ENCODE measurements at regions not wholly inside any gene's neighbourhood (a gene's known extent, or its start where the extent isn't known, plus 50 kb on each side); places are given as distances from the start of the nearest gene placed in this dataset.

- Histone ChIP-seq H3K4me3 (ENCODE audit: low read length) (no peak overlapping the region), H3K27me3 (ENCODE audit: low read length) (no peaks in the 10 kb centered on the region), H3K36me3 (ENCODE audit: insufficient read depth, low read length) (no peaks in the 10 kb centered on the region), H3K9me2 (replicated peaks; ENCODE audit: insufficient read depth, low read length) (no peaks in the 10 kb centered on the region), H3K9ac (ENCODE audit: low read length) (no peak overlapping the region), H3K4me1 (ENCODE audit: low read length) (no peaks in the 10 kb centered on the region), H3K27ac (ENCODE audit: low read length) (no peak overlapping the region), H3K4me2 (ENCODE audit: low read depth, low read length, poor library complexity, severe bottlenecking) (no peak overlapping the region), H2AFZ (ENCODE audit: low read length) (no peak overlapping the region), H3K79me2 (ENCODE audit: low read length) (no peaks in the 10 kb centered on the region), H3K9me3 (ENCODE audit: low read length) (no peaks in the 10 kb centered on the region), H4K20me1 (ENCODE audit: insufficient read depth, low read depth, low read length) (no peaks in the 10 kb centered on the region)
- DNase-seq: no peak
These were observed 221.7 kb downstream of the BCOR start for GRCh38 chrX:39875834-39876628.

GRCh38 chrX:39877905-39878304 is 219.9 kb downstream of the BCOR start:
- Histone ChIP-seq H3K9me3 (ENCODE audit: low read length) (no peaks in the 10 kb centered on the region), H3K4me3 (ENCODE audit: low read length) (no peak overlapping the region), H3K27ac (ENCODE audit: low read length) (no peak overlapping the region), H3K9me2 (replicated peaks; ENCODE audit: insufficient read depth, low read length) (no peaks in the 10 kb centered on the region), H3K36me3 (ENCODE audit: insufficient read depth, low read length) (no peaks in the 10 kb centered on the region), H4K20me1 (ENCODE audit: insufficient read depth, low read depth, low read length) (no peaks in the 10 kb centered on the region), H3K9ac (ENCODE audit: low read length) (no peak overlapping the region), H3K79me2 (ENCODE audit: low read length) (no peaks in the 10 kb centered on the region), H2AFZ (ENCODE audit: low read length) (no peak overlapping the region), H3K4me1 (ENCODE audit: low read length) (no peaks in the 10 kb centered on the region), H3K4me2 (ENCODE audit: low read depth, low read length, poor library complexity, severe bottlenecking) (no peak overlapping the region), H3K27me3 (ENCODE audit: low read length) (no peaks in the 10 kb centered on the region)
- DNase-seq: no peak

- Histone ChIP-seq H3K79me2 (ENCODE audit: low read length) (no peaks in the 10 kb centered on the region), H2AFZ (ENCODE audit: low read length) (no peak overlapping the region), H3K27me3 (ENCODE audit: low read length) (no peaks in the 10 kb centered on the region), H3K4me2 (ENCODE audit: low read depth, low read length, poor library complexity, severe bottlenecking) (no peak overlapping the region), H3K36me3 (ENCODE audit: insufficient read depth, low read length) (no peaks in the 10 kb centered on the region), H3K27ac (ENCODE audit: low read length) (no peak overlapping the region), H3K4me1 (ENCODE audit: low read length) (no peaks in the 10 kb centered on the region), H4K20me1 (ENCODE audit: insufficient read depth, low read depth, low read length) (no peaks in the 10 kb centered on the region), H3K4me3 (ENCODE audit: low read length) (no peak overlapping the region), H3K9ac (ENCODE audit: low read length) (no peak overlapping the region), H3K9me3 (ENCODE audit: low read length) (no peaks in the 10 kb centered on the region), H3K9me2 (replicated peaks; ENCODE audit: insufficient read depth, low read length) (no peaks in the 10 kb centered on the region)
- DNase-seq: no peak
These were observed 214.1 kb downstream of the BCOR start for GRCh38 chrX:39883666-39884065.

GRCh38 chrX:39886282-39886681 is 211.5 kb downstream of the BCOR start:
- H3K79me2 ChIP-seq (ENCODE audit: low read length): no peaks in the 10 kb centered on the region
- no peaks in the 10 kb centered on the region for H3K9me3 ChIP-seq (ENCODE audit: low read length)
- no peak overlapping the region for H3K4me2 ChIP-seq (ENCODE audit: low read depth, low read length, poor library complexity, severe bottlenecking)
- H3K9ac ChIP-seq (ENCODE audit: low read length): no peak overlapping the region
- no peaks in the 10 kb centered on the region for H3K27me3 ChIP-seq (ENCODE audit: low read length)
- H3K36me3 ChIP-seq (ENCODE audit: insufficient read depth, low read length): no peaks in the 10 kb centered on the region
- no peak overlapping the region for H3K4me3 ChIP-seq (ENCODE audit: low read length)
- no peaks in the 10 kb centered on the region for H3K9me2 ChIP-seq (replicated peaks; ENCODE audit: insufficient read depth, low read length)
- H3K27ac ChIP-seq (ENCODE audit: low read length): no peak overlapping the region
- no peak for DNase-seq
- no peak overlapping the region for H2AFZ ChIP-seq (ENCODE audit: low read length)
- no peaks in the 10 kb centered on the region for H4K20me1 ChIP-seq (ENCODE audit: insufficient read depth, low read depth, low read length)
- no peaks in the 10 kb centered on the region for H3K4me1 ChIP-seq (ENCODE audit: low read length)

- Histone ChIP-seq H3K27ac (ENCODE audit: low read length) (no peak overlapping the region), H4K20me1 (ENCODE audit: insufficient read depth, low read depth, low read length) (no peaks in the 10 kb centered on the region), H3K27me3 (ENCODE audit: low read length) (no peaks in the 10 kb centered on the region), H3K36me3 (ENCODE audit: insufficient read depth, low read length) (no peaks in the 10 kb centered on the region), H3K79me2 (ENCODE audit: low read length) (no peaks in the 10 kb centered on the region), H3K4me1 (ENCODE audit: low read length) (no peaks in the 10 kb centered on the region), H2AFZ (ENCODE audit: low read length) (no peak overlapping the region), H3K9ac (ENCODE audit: low read length) (no peak overlapping the region), H3K4me3 (ENCODE audit: low read length) (no peak overlapping the region), H3K4me2 (ENCODE audit: low read depth, low read length, poor library complexity, severe bottlenecking) (no peak overlapping the region), H3K9me3 (ENCODE audit: low read length) (no peaks in the 10 kb centered on the region), H3K9me2 (replicated peaks; ENCODE audit: insufficient read depth, low read length) (no peaks in the 10 kb centered on the region)
- no peak for DNase-seq
These were observed 209.0 kb downstream of the BCOR start for GRCh38 chrX:39888730-39889129.

GRCh38 chrX:39889704-39890103 is 208.1 kb downstream of the BCOR start:
- Histone ChIP-seq H3K27me3 (ENCODE audit: low read length) (no peaks in the 10 kb centered on the region), H3K9ac (ENCODE audit: low read length) (no peak overlapping the region), H3K36me3 (ENCODE audit: insufficient read depth, low read length) (no peaks in the 10 kb centered on the region), H3K4me3 (ENCODE audit: low read length) (no peak overlapping the region), H2AFZ (ENCODE audit: low read length) (no peak overlapping the region), H3K79me2 (ENCODE audit: low read length) (no peaks in the 10 kb centered on the region), H4K20me1 (ENCODE audit: insufficient read depth, low read depth, low read length) (no peaks in the 10 kb centered on the region), H3K9me3 (ENCODE audit: low read length) (no peaks in the 10 kb centered on the region), H3K4me2 (ENCODE audit: low read depth, low read length, poor library complexity, severe bottlenecking) (no peak overlapping the region), H3K27ac (ENCODE audit: low read length) (no peak overlapping the region), H3K4me1 (ENCODE audit: low read length) (no peaks in the 10 kb centered on the region), H3K9me2 (replicated peaks; ENCODE audit: insufficient read depth, low read length) (no peaks in the 10 kb centered on the region)
- no peak for DNase-seq

- Histone ChIP-seq H3K9ac (ENCODE audit: low read length) (no peak overlapping the region), H3K79me2 (ENCODE audit: low read length) (no peaks in the 10 kb centered on the region), H4K20me1 (ENCODE audit: insufficient read depth, low read depth, low read length) (no peaks in the 10 kb centered on the region), H3K4me3 (ENCODE audit: low read length) (no peak overlapping the region), H3K4me2 (ENCODE audit: low read depth, low read length, poor library complexity, severe bottlenecking) (no peak overlapping the region), H3K27me3 (ENCODE audit: low read length) (no peaks in the 10 kb centered on the region), H3K9me3 (ENCODE audit: low read length) (no peaks in the 10 kb centered on the region), H2AFZ (ENCODE audit: low read length) (no peak overlapping the region), H3K36me3 (ENCODE audit: insufficient read depth, low read length) (no peaks in the 10 kb centered on the region), H3K27ac (ENCODE audit: low read length) (no peak overlapping the region), H3K4me1 (ENCODE audit: low read length) (no peaks in the 10 kb centered on the region), H3K9me2 (replicated peaks; ENCODE audit: insufficient read depth, low read length) (no peaks in the 10 kb centered on the region)
- DNase-seq: no peak
These were observed 207.0 kb downstream of the BCOR start for GRCh38 chrX:39890807-39891206.

- no peak overlapping the region for H3K4me2 ChIP-seq (ENCODE audit: low read depth, low read length, poor library complexity, severe bottlenecking)
- H3K27ac ChIP-seq (ENCODE audit: low read length): no peak overlapping the region
- no peak overlapping the region for H2AFZ ChIP-seq (ENCODE audit: low read length)
- no peaks in the 10 kb centered on the region for H3K36me3 ChIP-seq (ENCODE audit: insufficient read depth, low read length)
- no peaks in the 10 kb centered on the region for H4K20me1 ChIP-seq (ENCODE audit: insufficient read depth, low read depth, low read length)
- H3K27me3 ChIP-seq (ENCODE audit: low read length): no peaks in the 10 kb centered on the region
- H3K79me2 ChIP-seq (ENCODE audit: low read length): no peaks in the 10 kb centered on the region
- peak; percentile 42 for DNase-seq
- no peaks in the 10 kb centered on the region for H3K9me3 ChIP-seq (ENCODE audit: low read length)
- H3K4me3 ChIP-seq (ENCODE audit: low read length): no peak overlapping the region
- no peak overlapping the region for H3K9ac ChIP-seq (ENCODE audit: low read length)
- H3K4me1 ChIP-seq (ENCODE audit: low read length): no peaks in the 10 kb centered on the region
- H3K9me2 ChIP-seq (replicated peaks; ENCODE audit: insufficient read depth, low read length): no peaks in the 10 kb centered on the region
These were observed 206.0 kb downstream of the BCOR start for GRCh38 chrX:39891781-39892180.

All from Karpas-422 (cell line).